ENCODE measurements at regions not wholly inside any gene's neighbourhood (a gene's known extent, or its start where the extent isn't known, plus 50 kb on each side); places are given as distances from the start of the nearest gene placed in this dataset.

- no peak for TF ChIP-seq CTCF (IDR thresholded peaks at IDR 0.05 in 8 of 11, conservative IDR thresholded peaks at IDR 0.05 in 3 of 11)
- TF ChIP-seq POLR2AphosphoS5 (IDR thresholded peaks at IDR 0.05) = peak in 1 of 3 donors; percentile 25
- TF ChIP-seq POLR2A (IDR thresholded peaks at IDR 0.05) = no peak
Observed at GRCh38 chr4:10180927-10181744, 64.5 kb upstream of the WDR1 start.

Data from spleen (tissue), 7 donors.